ENCODE measurements at regions not wholly inside any gene's neighbourhood (a gene's known extent, or its start where the extent isn't known, plus 50 kb on each side); places are given as distances from the start of the nearest gene placed in this dataset.
"Not testable (repeated sequence)": the region's sequence is repeated elsewhere in the genome, so short reads cannot be mapped to it uniquely, and the experiment has no call there.

GRCh38 chr6:78646542-78647415 is 220.6 kb upstream of the IRAK1BP1 start:
- DNase-seq (ENCODE audit: low read depth, low spot score) = not testable (repeated sequence)

GRCh38 chr6:78665819-78666218 is 201.5 kb upstream of the IRAK1BP1 start:
- DNase-seq (ENCODE audit: low read depth, low spot score) = not testable (repeated sequence)

- no peak for DNase-seq (ENCODE audit: low read depth, low spot score)
Measured at GRCh38 chr6:78666764-78667163, 200.6 kb upstream of the IRAK1BP1 start.

- DNase-seq (ENCODE audit: low read depth, low spot score) = no peak
Measured at GRCh38 chr6:78670156-78670555, 197.2 kb upstream of the IRAK1BP1 start.

GRCh38 chr6:78670802-78671201 is 196.5 kb upstream of the IRAK1BP1 start:
- no peak for DNase-seq (ENCODE audit: low read depth, low spot score)

- DNase-seq (ENCODE audit: low read depth, low spot score) = not testable (repeated sequence)
Measured at GRCh38 chr6:78676069-78677007, 191.0 kb upstream of the IRAK1BP1 start.

GRCh38 chr6:78688668-78689067 is 178.7 kb upstream of the IRAK1BP1 start:
- DNase-seq (ENCODE audit: low read depth, low spot score) = no peak

- DNase-seq (ENCODE audit: low read depth, low spot score) = no peak
Measured at GRCh38 chr6:78693835-78694234, 173.5 kb upstream of the IRAK1BP1 start.

- not testable (repeated sequence) for DNase-seq (ENCODE audit: low read depth, low spot score)
Measured at GRCh38 chr6:78694628-78695027, 172.7 kb upstream of the IRAK1BP1 start.

GRCh38 chr6:78700991-78701390 is 166.4 kb upstream of the IRAK1BP1 start:
- no peak for DNase-seq (ENCODE audit: low read depth, low spot score)

- no peak for DNase-seq (ENCODE audit: low read depth, low spot score)
Measured at GRCh38 chr6:78701407-78701806, 165.9 kb upstream of the IRAK1BP1 start.

GRCh38 chr6:78709021-78709420 is 158.3 kb upstream of the IRAK1BP1 start:
- no peak for DNase-seq (ENCODE audit: low read depth, low spot score)

- DNase-seq (ENCODE audit: low read depth, low spot score) = no peak
Measured at GRCh38 chr6:78713564-78713963, 153.8 kb upstream of the IRAK1BP1 start.

GRCh38 chr6:78744144-78744543 is 123.2 kb upstream of the IRAK1BP1 start:
- no peak for DNase-seq (ENCODE audit: low read depth, low spot score)

- no peak for DNase-seq (ENCODE audit: low read depth, low spot score)
Measured at GRCh38 chr6:78746457-78746856, 120.9 kb upstream of the IRAK1BP1 start.

GRCh38 chr6:78749326-78749725 is 118.0 kb upstream of the IRAK1BP1 start:
- DNase-seq (ENCODE audit: low read depth, low spot score) = no peak

- DNase-seq (ENCODE audit: low read depth, low spot score) = not testable (repeated sequence)
Measured at GRCh38 chr6:78758297-78758798, 109.0 kb upstream of the IRAK1BP1 start.

- DNase-seq (ENCODE audit: low read depth, low spot score) = no peak
Measured at GRCh38 chr6:78768271-78768670, 99.1 kb upstream of the IRAK1BP1 start.

- no peak for DNase-seq (ENCODE audit: low read depth, low spot score)
Measured at GRCh38 chr6:78770765-78771164, 96.6 kb upstream of the IRAK1BP1 start.

GRCh38 chr6:78771586-78771985 is 95.8 kb upstream of the IRAK1BP1 start:
- DNase-seq (ENCODE audit: low read depth, low spot score) = no peak

- no peak for DNase-seq (ENCODE audit: low read depth, low spot score)
Measured at GRCh38 chr6:78781001-78781400, 86.3 kb upstream of the IRAK1BP1 start.

- not testable (repeated sequence) for DNase-seq (ENCODE audit: low read depth, low spot score)
Measured at GRCh38 chr6:78783366-78783765, 84.0 kb upstream of the IRAK1BP1 start.
